Lung (tissue), 11 donors: ENCODE measurements at regions not wholly inside any gene's neighbourhood (a gene's known extent, or its start where the extent isn't known, plus 50 kb on each side); places are given as distances from the start of the nearest gene placed in this dataset.

Source experiments
- ATAC-seq: fragments of 200-7000 bp; cut with Tn5 transposase; one replicate; pipeline ENCODE4 v1.9.1; 2020; ENCODE audit warnings: moderate number of reproducible peaks; ENCODE audit not compliant: insufficient read depth, low FRiP score
- DNase-seq, 3 donors: peaks; one replicate each; pipeline ENCODE4 v3.0.0-alpha.2; 2013 to 2017
- H3K27ac ChIP-seq, 2 donors: one replicate each; pipeline ENCODE4 v1.5.1; 2013; ENCODE audit warnings: mild to moderate bottlenecking in 2 of 2, moderate library complexity in 2 of 2, control low read depth in 1 of 2, inconsistent platforms in 1 of 2, low read depth in 1 of 2, low read length in 1 of 2
- H3K27me3 ChIP-seq, 3 donors: one replicate each; pipeline ENCODE4 v1.5.1; 2013; ENCODE audit warnings: low read length in 2 of 3; ENCODE audit not compliant: control insufficient read depth in 3 of 3, insufficient read depth in 3 of 3
- H3K36me3 ChIP-seq, 4 donors: one replicate each; pipeline ENCODE4 v1.5.1; 2013; ENCODE audit warnings: low read length in 4 of 4, mild to moderate bottlenecking in 1 of 4, moderate library complexity in 1 of 4; ENCODE audit not compliant: control insufficient read depth in 4 of 4, insufficient read depth in 4 of 4
- H3K4me1 ChIP-seq, 5 donors: one replicate each; pipeline ENCODE4 v1.5.1; 2013; ENCODE audit warnings: low read length in 5 of 5, mild to moderate bottlenecking in 2 of 5, moderate library complexity in 1 of 5; ENCODE audit not compliant: control insufficient read depth in 5 of 5, insufficient read depth in 5 of 5
- H3K4me3 ChIP-seq: one replicate; pipeline ENCODE4 v1.5.1; 2013; ENCODE audit warnings: mild to moderate bottlenecking, control low read depth, moderate library complexity
- H3K9ac ChIP-seq, 2 donors: one replicate each; pipeline ENCODE4 v1.5.1; 2013; ENCODE audit warnings: low read length in 2 of 2, control low read depth in 1 of 2; ENCODE audit not compliant: insufficient read depth in 1 of 2
- H3K9me3 ChIP-seq, 4 donors: one replicate each; pipeline ENCODE4 v1.5.1; 2013; ENCODE audit warnings: low read length in 3 of 4, mild to moderate bottlenecking in 1 of 4, moderate library complexity in 1 of 4; ENCODE audit not compliant: control insufficient read depth in 4 of 4, insufficient read depth in 3 of 4
- CTCF ChIP-seq: IDR thresholded peaks from 2 replicates; pipeline ENCODE4 v1.5.1; 2012; ENCODE audit warnings: mild to moderate bottlenecking; ENCODE audit errors: control extremely low read depth, extremely low read depth
- WGBS, 2 donors: extraction: QIAGEN DNeasy Blood & Tissue Kit; methylation state at CpG; one replicate each; pipeline ENCODE4 v1.1.7; 2013; 5-methylcytosine and 5-hydroxymethylcytosine counted together
- donor health status: control.
- donor health status: control.
- donor health status: Bipolar disorder and iron deficiency.
- donor health status: healthy.
- donor health status: DM: yes; HTN: yes; CAD: no.

DNA sequence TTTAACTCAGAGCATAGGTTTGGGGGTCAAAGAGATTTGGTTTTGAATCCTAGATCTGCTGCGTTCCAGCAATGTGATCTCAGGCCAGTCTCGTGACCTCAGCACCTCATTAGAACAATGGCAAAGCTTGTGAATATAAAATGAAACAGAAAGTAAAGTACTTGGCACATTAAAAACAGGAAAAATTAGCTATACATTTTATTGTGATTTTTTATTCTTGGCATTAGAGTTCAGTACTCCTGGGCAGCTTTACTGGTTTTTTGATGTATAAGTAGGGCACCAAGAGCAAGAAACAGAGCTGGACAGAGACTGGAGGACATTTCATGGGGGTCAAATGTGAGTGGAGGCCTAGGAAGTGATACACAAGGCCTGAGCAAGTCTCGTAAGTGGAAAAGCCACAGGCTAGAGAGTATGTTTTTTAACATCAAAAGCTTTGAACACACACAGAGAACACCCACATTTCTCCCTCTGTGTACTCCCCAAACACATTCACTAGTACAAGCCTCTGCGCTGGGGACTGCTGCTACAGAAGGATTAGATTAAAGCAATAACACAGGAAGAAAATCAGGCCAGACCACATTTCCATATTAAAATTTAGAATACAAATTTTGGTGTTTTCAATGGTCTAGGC is 157.2 kb upstream of the SLC25A13 start:
- Histone ChIP-seq H3K27ac (no peak overlapping the region), H3K27me3 (no peaks in the 10 kb centered on the region), H3K9me3 (no peaks in the 10 kb centered on the region), H3K4me1 (peaks cover 0 to 5% (median 0%) of the 10 kb centered on the region in 5 donors), H3K36me3 (no peaks in the 10 kb centered on the region), H3K9ac (peak overlapping the region in 1 of 2 donors; percentile 36), H3K4me3 (no peak overlapping the region)
- whole genome bisulfite sequencing, 2 donors = 69 to 81% methylated on average over 4 of the region's 4 CpGs
- DNase-seq = peak; percentile 22 to 77 (median 40)
- no peak for TF ChIP-seq CTCF
- ATAC-seq = no peak

DNA sequence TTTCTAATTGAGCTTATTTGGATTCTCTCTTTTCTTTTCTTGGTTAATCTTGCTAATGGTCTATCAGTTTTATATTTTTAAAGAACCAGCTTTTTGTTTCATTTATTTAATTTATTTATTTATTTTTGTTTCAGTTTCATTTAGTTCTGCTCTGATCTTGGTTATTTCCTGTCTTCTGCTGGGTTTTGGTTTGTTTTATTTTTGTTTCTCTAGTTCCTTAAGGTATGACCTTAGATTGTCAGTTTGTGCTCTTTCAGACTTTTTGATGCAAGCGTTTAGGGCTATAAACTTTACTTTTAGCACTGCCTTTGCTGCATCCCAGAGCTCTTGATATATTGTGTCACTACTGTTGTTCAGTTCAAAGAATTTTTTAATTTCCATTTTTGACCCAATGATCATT is 149.7 kb upstream of the SLC25A13 start:
- Histone ChIP-seq H3K36me3 (no peaks in the 10 kb centered on the region), H3K9ac (no peak overlapping the region), H3K4me3 (no peak overlapping the region), H3K4me1 (no peaks in the 10 kb centered on the region), H3K9me3 (peaks cover 0 to 13% (median 0%) of the 10 kb centered on the region in 4 donors), H3K27me3 (peaks cover 0 to 2% (median 0%) of the 10 kb centered on the region in 3 donors), H3K27ac (no peak overlapping the region)
- WGBS, 2 donors = 84 to 88% methylated on average over 1 of the region's 1 CpG
- DNase-seq (no peak), ATAC-seq (no peak)
- no peak for TF ChIP-seq CTCF

- no peak for ATAC-seq
- H3K4me3 ChIP-seq = no peak overlapping the region
- no peaks in the 10 kb centered on the region for H3K36me3 ChIP-seq
- no peak overlapping the region for H3K9ac ChIP-seq
- H3K27ac ChIP-seq = no peak overlapping the region
- no peak for DNase-seq
- WGBS, 2 donors = 81 to 89% methylated on average over 2 of the region's 2 CpGs
- H3K27me3 ChIP-seq = no peaks in the 10 kb centered on the region
- TF ChIP-seq CTCF = no peak
- H3K9me3 ChIP-seq = no peaks in the 10 kb centered on the region
- no peaks in the 10 kb centered on the region for H3K4me1 ChIP-seq
These were observed 130.2 kb upstream of the SLC25A13 start for GRCh38 chr7:96452146-96452545.

- DNase-seq = no peak
- no peak overlapping the region for H3K27ac ChIP-seq
- ATAC-seq = no peak
- no peaks in the 10 kb centered on the region for H3K27me3 ChIP-seq
- H3K9ac ChIP-seq = no peak overlapping the region
- TF ChIP-seq CTCF = no peak
- no peak overlapping the region for H3K4me3 ChIP-seq
- no peaks in the 10 kb centered on the region for H3K36me3 ChIP-seq
- 78 to 82% methylated on average over 4 of the region's 4 CpGs for WGBS, 2 donors
- no peaks in the 10 kb centered on the region for H3K4me1 ChIP-seq
- H3K9me3 ChIP-seq = no peaks in the 10 kb centered on the region
These were observed 127.2 kb upstream of the SLC25A13 start for GRCh38 chr7:96449094-96449493.
